Lung (tissue), 11 donors: ENCODE measurements at regions not wholly inside any gene's neighbourhood (a gene's known extent, or its start where the extent isn't known, plus 50 kb on each side); places are given as distances from the start of the nearest gene placed in this dataset.

Experiments
- ATAC-seq: fragments of 200-7000 bp; cut with Tn5 transposase; one replicate; pipeline ENCODE4 v1.9.1; 2020; ENCODE audit warnings: moderate number of reproducible peaks; ENCODE audit not compliant: insufficient read depth, low FRiP score
- DNase-seq, 3 donors: peaks; one replicate each; pipeline ENCODE4 v3.0.0-alpha.2; 2013 to 2017
- H3K27ac ChIP-seq, 2 donors: one replicate each; pipeline ENCODE4 v1.5.1; 2013; ENCODE audit warnings: mild to moderate bottlenecking in 2 of 2, moderate library complexity in 2 of 2, control low read depth in 1 of 2, inconsistent platforms in 1 of 2, low read depth in 1 of 2, low read length in 1 of 2
- H3K27me3 ChIP-seq, 3 donors: one replicate each; pipeline ENCODE4 v1.5.1; 2013; ENCODE audit warnings: low read length in 2 of 3; ENCODE audit not compliant: control insufficient read depth in 3 of 3, insufficient read depth in 3 of 3
- H3K36me3 ChIP-seq, 4 donors: one replicate each; pipeline ENCODE4 v1.5.1; 2013; ENCODE audit warnings: low read length in 4 of 4, mild to moderate bottlenecking in 1 of 4, moderate library complexity in 1 of 4; ENCODE audit not compliant: control insufficient read depth in 4 of 4, insufficient read depth in 4 of 4
- H3K4me1 ChIP-seq, 5 donors: one replicate each; pipeline ENCODE4 v1.5.1; 2013; ENCODE audit warnings: low read length in 5 of 5, mild to moderate bottlenecking in 2 of 5, moderate library complexity in 1 of 5; ENCODE audit not compliant: control insufficient read depth in 5 of 5, insufficient read depth in 5 of 5
- H3K4me3 ChIP-seq: one replicate; pipeline ENCODE4 v1.5.1; 2013; ENCODE audit warnings: mild to moderate bottlenecking, control low read depth, moderate library complexity
- H3K9ac ChIP-seq, 2 donors: one replicate each; pipeline ENCODE4 v1.5.1; 2013; ENCODE audit warnings: low read length in 2 of 2, control low read depth in 1 of 2; ENCODE audit not compliant: insufficient read depth in 1 of 2
- H3K9me3 ChIP-seq, 4 donors: one replicate each; pipeline ENCODE4 v1.5.1; 2013; ENCODE audit warnings: low read length in 3 of 4, mild to moderate bottlenecking in 1 of 4, moderate library complexity in 1 of 4; ENCODE audit not compliant: control insufficient read depth in 4 of 4, insufficient read depth in 3 of 4
- CTCF ChIP-seq: IDR thresholded peaks from 2 replicates; pipeline ENCODE4 v1.5.1; 2012; ENCODE audit warnings: mild to moderate bottlenecking; ENCODE audit errors: control extremely low read depth, extremely low read depth
- WGBS, 2 donors: extraction: QIAGEN DNeasy Blood & Tissue Kit; methylation state at CpG; one replicate each; pipeline ENCODE4 v1.1.7; 2013; 5-methylcytosine and 5-hydroxymethylcytosine counted together
- donor health status: control.
- donor health status: control.
- donor health status: Bipolar disorder and iron deficiency.
- donor health status: healthy.
- donor health status: DM: yes; HTN: yes; CAD: no.

- no peak for ATAC-seq
- no peak for TF ChIP-seq CTCF
- no peaks in the 10 kb centered on the region for H3K36me3 ChIP-seq
- H3K9me3 ChIP-seq: no peaks in the 10 kb centered on the region
- 80 to 86% methylated on average over 4 of the region's 4 CpGs for WGBS, 2 donors
- no peaks in the 10 kb centered on the region for H3K27me3 ChIP-seq
- H3K4me1 ChIP-seq: no peaks in the 10 kb centered on the region
- H3K4me3 ChIP-seq: no peak overlapping the region
- no peak for DNase-seq
- H3K9ac ChIP-seq: no peak overlapping the region
- H3K27ac ChIP-seq: no peak overlapping the region
These were observed 427.9 kb upstream of the ERCC4 start for GRCh38 chr16:13492046-13492445.

- no peaks in the 10 kb centered on the region for H3K36me3 ChIP-seq
- no peak for DNase-seq
- 79 to 86% methylated on average over 5 of the region's 5 CpGs for WGBS, 2 donors
- no peak for TF ChIP-seq CTCF
- H3K27ac ChIP-seq: no peak overlapping the region
- H3K4me1 ChIP-seq: no peaks in the 10 kb centered on the region
- peaks cover 0 to 4% (median 0%) of the 10 kb centered on the region in 4 donors for H3K9me3 ChIP-seq
- no peak overlapping the region for H3K4me3 ChIP-seq
- no peak overlapping the region for H3K9ac ChIP-seq
- H3K27me3 ChIP-seq: no peaks in the 10 kb centered on the region
- ATAC-seq: no peak
These were observed 415.9 kb upstream of the ERCC4 start for GRCh38 chr16:13503960-13504635.

GRCh38 chr16:13507530-13507929 lies 412.4 kb upstream of the ERCC4 start:
- no peak for TF ChIP-seq CTCF
- H3K4me1 ChIP-seq: no peaks in the 10 kb centered on the region
- no peak overlapping the region for H3K27ac ChIP-seq
- no peak for DNase-seq
- H3K9me3 ChIP-seq: peaks cover 0 to 4% (median 0%) of the 10 kb centered on the region in 4 donors
- H3K4me3 ChIP-seq: no peak overlapping the region
- no peak overlapping the region for H3K9ac ChIP-seq
- WGBS, 2 donors: 51 to 54% methylated on average over 5 of the region's 5 CpGs
- H3K36me3 ChIP-seq: no peaks in the 10 kb centered on the region
- no peaks in the 10 kb centered on the region for H3K27me3 ChIP-seq
- ATAC-seq: no peak
